Hepatocyte (in vitro differentiated cells): ENCODE measurements at regions not wholly inside any gene's neighbourhood (a gene's known extent, or its start where the extent isn't known, plus 50 kb on each side); places are given as distances from the start of the nearest gene placed in this dataset.

Experiments
- CTCF ChIP-seq: fragments of 200-600 bp; sonication (generic); IDR thresholded peaks from 2 replicates; pipeline ENCODE4 v1.5.1; 2016; ENCODE audit warnings: antibody characterized with exemption, mild to moderate bottlenecking; ENCODE audit not compliant: poor library complexity
- EZH2 ChIP-seq: fragments of 200-600 bp; sonication (generic); IDR thresholded peaks from 2 replicates; pipeline ENCODE4 v1.6.1; 2016; ENCODE audit warnings: antibody characterized with exemption, mild to moderate bottlenecking, borderline replicate concordance
- EZH2phosphoT487 ChIP-seq: fragments of 200-600 bp; sonication (generic); IDR thresholded peaks from one replicate; pipeline ENCODE4 v1.6.1; 2018; ENCODE audit warnings: antibody characterized with exemption, mild to moderate bottlenecking, low read depth, moderate library complexity; ENCODE audit not compliant: unreplicated experiment, severe bottlenecking

- no peak for TF ChIP-seq CTCF
- TF ChIP-seq EZH2phosphoT487: no peak
- no peak for TF ChIP-seq EZH2
These were observed 622.7 kb upstream of the CDH18 start for GRCh38 chr5:20610681-20611080.
